Liver (tissue), 8 donors: ENCODE measurements at regions not wholly inside any gene's neighbourhood (a gene's known extent, or its start where the extent isn't known, plus 50 kb on each side); places are given as distances from the start of the nearest gene placed in this dataset.

Experiments used
- DNase-seq: peaks from one replicate; pipeline ENCODE4 v3.0.0-alpha.2; 2017; ENCODE audit warnings: low spot score
- H3K27ac ChIP-seq, 2 donors: one replicate each; pipeline ENCODE4 v1.7.0; 2013; ENCODE audit warnings: inconsistent platforms in 2 of 2, low read length in 2 of 2, control low read depth in 1 of 2, low read depth in 1 of 2, mild to moderate bottlenecking in 1 of 2
- H3K27me3 ChIP-seq, 4 donors: one replicate each; pipeline versions ENCODE4 v1.6.1 to v1.7.0; 2013; ENCODE audit warnings: low read length in 3 of 4, inconsistent platforms in 1 of 4, mild to moderate bottlenecking in 1 of 4, moderate library complexity in 1 of 4; ENCODE audit not compliant: control insufficient read depth in 4 of 4, insufficient read depth in 4 of 4
- H3K36me3 ChIP-seq, 4 donors: one replicate each; pipeline versions ENCODE4 v1.6.1 to v1.7.0; 2013; ENCODE audit warnings: low read length in 3 of 4, mild to moderate bottlenecking in 3 of 4, low read depth in 1 of 4, moderate library complexity in 1 of 4; ENCODE audit not compliant: control insufficient read depth in 4 of 4, insufficient read depth in 3 of 4
- H3K4me1 ChIP-seq, 4 donors: one replicate each; pipeline versions ENCODE4 v1.6.1 to v1.7.0; 2013; ENCODE audit warnings: low read length in 3 of 4, mild to moderate bottlenecking in 3 of 4, moderate library complexity in 1 of 4; ENCODE audit not compliant: control insufficient read depth in 4 of 4, insufficient read depth in 4 of 4
- H3K4me3 ChIP-seq, 3 donors: one replicate each; pipeline versions ENCODE4 v1.6.1 to v1.7.0; 2013; ENCODE audit warnings: low read length in 3 of 3, control low read depth in 1 of 3, low read depth in 1 of 3, mild to moderate bottlenecking in 1 of 3
- H3K9ac ChIP-seq, 2 donors: one replicate each; pipeline ENCODE4 v1.7.0; 2013; ENCODE audit warnings: low read length in 2 of 2, mild to moderate bottlenecking in 2 of 2, moderate library complexity in 2 of 2, control low read depth in 1 of 2, low read depth in 1 of 2
- H3K9me3 ChIP-seq, 4 donors: one replicate each; pipeline versions ENCODE4 v1.6.1 to v1.7.0; 2013; ENCODE audit warnings: low read length in 3 of 4; ENCODE audit not compliant: control insufficient read depth in 4 of 4
- EGR1 ChIP-seq, 2 donors: IDR thresholded peaks; 2 replicates each; pipeline ENCODE4 v1.6.1; 2016 to 2018; ENCODE audit warnings: antibody characterized with exemption in 2 of 2, low read depth in 2 of 2
- FOXA1 ChIP-seq: IDR thresholded peaks from 2 replicates; pipeline ENCODE4 v1.6.1; 2016; ENCODE audit warnings: antibody characterized with exemption
- FOXA2 ChIP-seq: IDR thresholded peaks from 2 replicates; pipeline ENCODE4 v1.6.1; 2016; ENCODE audit warnings: antibody characterized with exemption
- GABPA ChIP-seq, 2 donors: IDR thresholded peaks in 1 of 2; conservative IDR thresholded peaks in 1 of 2; 2 replicates each; pipeline ENCODE4 v1.6.1; 2016; ENCODE audit warnings: antibody characterized with exemption in 2 of 2, mild to moderate bottlenecking in 1 of 2, moderate library complexity in 1 of 2
- HNF4A ChIP-seq, 2 donors: conservative IDR thresholded peaks; 2 replicates each; pipeline ENCODE4 v1.6.1; 2016; ENCODE audit warnings: antibody characterized with exemption in 2 of 2, mild to moderate bottlenecking in 2 of 2
- HNF4G ChIP-seq: IDR thresholded peaks from 2 replicates; pipeline ENCODE4 v1.6.1; 2016; ENCODE audit warnings: antibody characterized with exemption
- RXRA ChIP-seq, 2 donors: IDR thresholded peaks; 2 replicates each; pipeline ENCODE4 v1.6.1; 2017 to 2018; ENCODE audit warnings: antibody characterized with exemption in 2 of 2, mild to moderate bottlenecking in 1 of 2
- SP1 ChIP-seq: IDR thresholded peaks from 2 replicates; pipeline ENCODE4 v1.6.1; 2018; ENCODE audit warnings: antibody characterized with exemption, mild to moderate bottlenecking
- TAF1 ChIP-seq: conservative IDR thresholded peaks from 2 replicates; pipeline ENCODE4 v1.6.1; 2016; ENCODE audit warnings: antibody characterized with exemption, mild to moderate bottlenecking
- YY1 ChIP-seq: IDR thresholded peaks from 2 replicates; pipeline ENCODE4 v1.6.1; 2016; ENCODE audit warnings: antibody characterized with exemption, mild to moderate bottlenecking
- WGBS: extraction: QIAGEN DNeasy Blood & Tissue Kit; methylation state at CpG from one replicate; pipeline ENCODE4 v1.1.7; 2013; 5-methylcytosine and 5-hydroxymethylcytosine counted together
- TF ChIP-seq, protein P1 (sequence below): fragments of 150-350 bp; IDR thresholded peaks from 2 replicates; pipeline ENCODE4 v1.5.1; 2017; ENCODE audit warnings: improper control_type of control experiment, low read depth, low read length; ENCODE audit not compliant: missing input control
- TF ChIP-seq, protein P2 (sequence below): IDR thresholded peaks from 2 replicates; pipeline ENCODE4 v1.6.1; 2016; ENCODE audit warnings: antibody characterized with exemption, mild to moderate bottlenecking
- TF ChIP-seq, protein P3 (sequence below): IDR thresholded peaks from 2 replicates; pipeline ENCODE4 v1.6.1; 2016; ENCODE audit warnings: antibody characterized with exemption
- donor health status: healthy.
- donor health status: healthy.
- donor health status: healthy.
- donor health status: healthy.
- donor health status: healthy.

DNA sequence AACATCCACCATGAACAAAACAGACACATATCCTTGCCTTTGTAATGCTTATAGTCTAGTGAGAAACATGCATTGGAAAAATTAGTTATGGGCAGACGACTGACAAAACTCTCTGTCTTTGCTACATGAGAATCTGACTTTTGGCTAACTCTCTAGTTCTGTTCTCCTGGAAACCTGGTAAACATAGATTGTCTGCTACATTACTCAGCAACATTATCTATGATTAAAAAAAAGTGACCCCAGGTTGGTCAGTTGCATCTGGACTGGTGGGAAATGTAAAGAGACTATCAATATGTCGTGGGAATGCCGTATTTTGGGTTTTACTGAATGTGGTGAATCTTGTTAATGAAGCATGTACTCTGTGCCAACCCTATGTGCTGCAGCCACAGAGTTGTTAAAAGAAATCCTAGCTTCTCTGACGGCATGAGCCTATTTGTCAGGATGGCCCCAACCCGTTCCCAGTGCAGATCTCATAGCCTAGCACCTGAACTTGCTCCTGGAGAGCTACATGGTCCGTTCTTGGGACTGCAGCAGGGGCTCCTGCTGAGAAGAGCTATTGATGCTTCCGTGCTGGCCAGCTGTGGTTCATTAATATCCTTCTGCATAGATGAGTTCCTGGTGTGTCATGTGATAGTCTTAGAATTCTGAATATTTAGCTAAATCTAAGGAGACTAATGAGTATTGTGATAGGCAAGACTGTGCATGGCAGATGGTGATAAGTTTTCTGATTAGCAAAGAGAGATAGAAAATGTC, 311.7 kb upstream of the ZNF717 start:
- Histone ChIP-seq H3K27ac (no peak overlapping the region), H3K9me3 (no peaks in the 10 kb centered on the region), H3K4me1 (no peaks in the 10 kb centered on the region), H3K9ac (no peak overlapping the region), H3K36me3 (no peaks in the 10 kb centered on the region), H3K27me3 (no peaks in the 10 kb centered on the region), H3K4me3 (no peak overlapping the region)
- DNase-seq: no peak
- TF ChIP-seq FOXA1: no peak
- no peak for TF ChIP-seq GABPA (IDR thresholded peaks at IDR 0.05 in 1 of 2, conservative IDR thresholded peaks at IDR 0.05 in 1 of 2)
- TF ChIP-seq TAF1: no peak
- TF ChIP-seq, protein P1, sequence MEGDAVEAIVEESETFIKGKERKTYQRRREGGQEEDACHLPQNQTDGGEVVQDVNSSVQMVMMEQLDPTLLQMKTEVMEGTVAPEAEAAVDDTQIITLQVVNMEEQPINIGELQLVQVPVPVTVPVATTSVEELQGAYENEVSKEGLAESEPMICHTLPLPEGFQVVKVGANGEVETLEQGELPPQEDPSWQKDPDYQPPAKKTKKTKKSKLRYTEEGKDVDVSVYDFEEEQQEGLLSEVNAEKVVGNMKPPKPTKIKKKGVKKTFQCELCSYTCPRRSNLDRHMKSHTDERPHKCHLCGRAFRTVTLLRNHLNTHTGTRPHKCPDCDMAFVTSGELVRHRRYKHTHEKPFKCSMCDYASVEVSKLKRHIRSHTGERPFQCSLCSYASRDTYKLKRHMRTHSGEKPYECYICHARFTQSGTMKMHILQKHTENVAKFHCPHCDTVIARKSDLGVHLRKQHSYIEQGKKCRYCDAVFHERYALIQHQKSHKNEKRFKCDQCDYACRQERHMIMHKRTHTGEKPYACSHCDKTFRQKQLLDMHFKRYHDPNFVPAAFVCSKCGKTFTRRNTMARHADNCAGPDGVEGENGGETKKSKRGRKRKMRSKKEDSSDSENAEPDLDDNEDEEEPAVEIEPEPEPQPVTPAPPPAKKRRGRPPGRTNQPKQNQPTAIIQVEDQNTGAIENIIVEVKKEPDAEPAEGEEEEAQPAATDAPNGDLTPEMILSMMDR: no peak
- no peak for TF ChIP-seq RXRA (IDR thresholded peaks at IDR 0.05)
- TF ChIP-seq YY1: no peak
- TF ChIP-seq SP1: no peak
- WGBS: 58% methylated on average over 7 of the region's 7 CpGs

DNA sequence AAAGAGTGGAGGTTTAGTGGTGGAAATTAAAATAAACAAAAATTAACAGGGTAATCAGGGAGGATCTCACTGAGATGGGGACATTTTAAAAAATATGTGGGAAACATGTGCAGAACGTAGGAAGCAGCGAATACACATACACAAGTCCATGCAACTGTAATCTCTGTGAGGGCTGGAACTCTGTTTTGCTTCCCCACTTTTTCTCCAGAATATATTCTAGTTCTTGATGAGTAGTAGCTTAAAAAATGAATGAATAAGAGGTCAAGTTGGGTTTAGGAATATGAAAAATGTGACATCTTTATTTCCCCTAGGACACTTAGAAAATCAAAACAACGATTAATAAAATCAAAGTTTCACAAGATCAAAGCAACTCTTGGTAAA, 312.2 kb upstream of the ZNF717 start:
- Histone ChIP-seq H3K27me3 (no peaks in the 10 kb centered on the region), H3K27ac (no peak overlapping the region), H3K4me3 (no peak overlapping the region), H3K36me3 (no peaks in the 10 kb centered on the region), H3K4me1 (no peaks in the 10 kb centered on the region), H3K9ac (no peak overlapping the region), H3K9me3 (no peaks in the 10 kb centered on the region)
- DNase-seq: no peak
- 74% methylated on average over 3 of the region's 3 CpGs for WGBS
- TF ChIP-seq, protein P1: no peak
- TF ChIP-seq, protein P2, sequence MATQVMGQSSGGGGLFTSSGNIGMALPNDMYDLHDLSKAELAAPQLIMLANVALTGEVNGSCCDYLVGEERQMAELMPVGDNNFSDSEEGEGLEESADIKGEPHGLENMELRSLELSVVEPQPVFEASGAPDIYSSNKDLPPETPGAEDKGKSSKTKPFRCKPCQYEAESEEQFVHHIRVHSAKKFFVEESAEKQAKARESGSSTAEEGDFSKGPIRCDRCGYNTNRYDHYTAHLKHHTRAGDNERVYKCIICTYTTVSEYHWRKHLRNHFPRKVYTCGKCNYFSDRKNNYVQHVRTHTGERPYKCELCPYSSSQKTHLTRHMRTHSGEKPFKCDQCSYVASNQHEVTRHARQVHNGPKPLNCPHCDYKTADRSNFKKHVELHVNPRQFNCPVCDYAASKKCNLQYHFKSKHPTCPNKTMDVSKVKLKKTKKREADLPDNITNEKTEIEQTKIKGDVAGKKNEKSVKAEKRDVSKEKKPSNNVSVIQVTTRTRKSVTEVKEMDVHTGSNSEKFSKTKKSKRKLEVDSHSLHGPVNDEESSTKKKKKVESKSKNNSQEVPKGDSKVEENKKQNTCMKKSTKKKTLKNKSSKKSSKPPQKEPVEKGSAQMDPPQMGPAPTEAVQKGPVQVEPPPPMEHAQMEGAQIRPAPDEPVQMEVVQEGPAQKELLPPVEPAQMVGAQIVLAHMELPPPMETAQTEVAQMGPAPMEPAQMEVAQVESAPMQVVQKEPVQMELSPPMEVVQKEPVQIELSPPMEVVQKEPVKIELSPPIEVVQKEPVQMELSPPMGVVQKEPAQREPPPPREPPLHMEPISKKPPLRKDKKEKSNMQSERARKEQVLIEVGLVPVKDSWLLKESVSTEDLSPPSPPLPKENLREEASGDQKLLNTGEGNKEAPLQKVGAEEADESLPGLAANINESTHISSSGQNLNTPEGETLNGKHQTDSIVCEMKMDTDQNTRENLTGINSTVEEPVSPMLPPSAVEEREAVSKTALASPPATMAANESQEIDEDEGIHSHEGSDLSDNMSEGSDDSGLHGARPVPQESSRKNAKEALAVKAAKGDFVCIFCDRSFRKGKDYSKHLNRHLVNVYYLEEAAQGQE: no peak
- TF ChIP-seq FOXA2: no peak
- TF ChIP-seq FOXA1: no peak
- no peak for TF ChIP-seq EGR1 (IDR thresholded peaks at IDR 0.05; ENCODE audit: low read depth in 2 of 2)
- no peak for TF ChIP-seq HNF4A (conservative IDR thresholded peaks at IDR 0.05)
- TF ChIP-seq SP1: no peak
- TF ChIP-seq, protein P3, sequence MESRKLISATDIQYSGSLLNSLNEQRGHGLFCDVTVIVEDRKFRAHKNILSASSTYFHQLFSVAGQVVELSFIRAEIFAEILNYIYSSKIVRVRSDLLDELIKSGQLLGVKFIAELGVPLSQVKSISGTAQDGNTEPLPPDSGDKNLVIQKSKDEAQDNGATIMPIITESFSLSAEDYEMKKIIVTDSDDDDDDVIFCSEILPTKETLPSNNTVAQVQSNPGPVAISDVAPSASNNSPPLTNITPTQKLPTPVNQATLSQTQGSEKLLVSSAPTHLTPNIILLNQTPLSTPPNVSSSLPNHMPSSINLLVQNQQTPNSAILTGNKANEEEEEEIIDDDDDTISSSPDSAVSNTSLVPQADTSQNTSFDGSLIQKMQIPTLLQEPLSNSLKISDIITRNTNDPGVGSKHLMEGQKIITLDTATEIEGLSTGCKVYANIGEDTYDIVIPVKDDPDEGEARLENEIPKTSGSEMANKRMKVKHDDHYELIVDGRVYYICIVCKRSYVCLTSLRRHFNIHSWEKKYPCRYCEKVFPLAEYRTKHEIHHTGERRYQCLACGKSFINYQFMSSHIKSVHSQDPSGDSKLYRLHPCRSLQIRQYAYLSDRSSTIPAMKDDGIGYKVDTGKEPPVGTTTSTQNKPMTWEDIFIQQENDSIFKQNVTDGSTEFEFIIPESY: no peak
- no peak for TF ChIP-seq RXRA (IDR thresholded peaks at IDR 0.05)
- no peak for TF ChIP-seq GABPA (IDR thresholded peaks at IDR 0.05 in 1 of 2, conservative IDR thresholded peaks at IDR 0.05 in 1 of 2)
- TF ChIP-seq HNF4G: no peak
- TF ChIP-seq TAF1: no peak
